IPS-18c (cell line): ENCODE measurements at regions not wholly inside any gene's neighbourhood (a gene's known extent, or its start where the extent isn't known, plus 50 kb on each side); places are given as distances from the start of the nearest gene placed in this dataset.

Experiments
- H3K4me3 ChIP-seq: 2 replicates; pipeline ENCODE4 v1.7.0; 2013; ENCODE audit warnings: low read depth, mild to moderate bottlenecking, low read length, moderate library complexity; ENCODE audit not compliant: insufficient read depth
- H3K9me3 ChIP-seq: one replicate; pipeline ENCODE4 v1.6.1; 2013; ENCODE audit warnings: mild to moderate bottlenecking, low read length, moderate library complexity; ENCODE audit not compliant: control insufficient read depth, insufficient read depth

DNA sequence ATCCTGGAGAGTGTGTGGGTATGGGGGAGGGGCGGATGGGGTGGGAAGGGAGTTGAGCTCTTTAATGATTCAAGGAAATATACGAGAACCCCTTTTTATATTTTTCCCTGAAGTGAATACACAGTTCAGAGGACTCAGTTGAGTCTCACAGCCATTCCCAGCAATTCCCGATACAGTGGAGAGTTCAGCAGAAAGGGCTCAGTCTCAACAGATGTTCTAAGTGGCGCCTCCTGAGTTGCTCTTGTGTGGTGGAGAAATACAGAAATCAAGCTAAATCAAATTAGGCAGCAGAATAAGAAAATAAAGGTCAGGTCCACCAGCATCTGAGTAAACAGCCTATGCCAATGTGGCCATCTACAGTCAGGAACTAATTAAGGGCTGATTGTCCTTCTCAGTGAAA is 372.1 kb downstream of the NR2F2 start:
- Histone ChIP-seq H3K4me3 (no peak overlapping the region), H3K9me3 (no peaks in the 10 kb centered on the region)

DNA sequence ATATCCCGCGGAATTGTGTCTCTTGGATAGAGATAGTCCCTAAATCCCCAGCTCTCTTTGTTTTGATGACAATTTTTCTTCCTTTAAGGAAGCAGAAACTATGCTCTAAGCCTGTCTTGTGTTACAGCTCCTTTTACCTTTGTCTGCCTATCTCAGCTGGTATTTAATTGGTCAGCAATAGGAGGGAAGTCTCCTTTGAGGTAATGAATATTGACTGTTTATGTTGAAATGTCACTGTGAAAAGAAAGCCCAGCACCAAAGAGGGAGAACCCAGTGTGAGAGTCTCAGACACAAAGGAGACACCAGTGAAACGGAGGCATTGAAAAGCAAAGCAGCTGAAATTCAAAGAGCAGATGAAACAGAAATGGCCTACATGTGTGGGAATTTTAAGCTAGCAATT is 372.6 kb downstream of the NR2F2 start:
- no peaks in the 10 kb centered on the region for H3K9me3 ChIP-seq
- no peak overlapping the region for H3K4me3 ChIP-seq

- no peak overlapping the region for H3K4me3 ChIP-seq
- no peaks in the 10 kb centered on the region for H3K9me3 ChIP-seq
Observed at GRCh38 chr15:96703794-96704550, 373.5 kb downstream of the NR2F2 start.

DNA sequence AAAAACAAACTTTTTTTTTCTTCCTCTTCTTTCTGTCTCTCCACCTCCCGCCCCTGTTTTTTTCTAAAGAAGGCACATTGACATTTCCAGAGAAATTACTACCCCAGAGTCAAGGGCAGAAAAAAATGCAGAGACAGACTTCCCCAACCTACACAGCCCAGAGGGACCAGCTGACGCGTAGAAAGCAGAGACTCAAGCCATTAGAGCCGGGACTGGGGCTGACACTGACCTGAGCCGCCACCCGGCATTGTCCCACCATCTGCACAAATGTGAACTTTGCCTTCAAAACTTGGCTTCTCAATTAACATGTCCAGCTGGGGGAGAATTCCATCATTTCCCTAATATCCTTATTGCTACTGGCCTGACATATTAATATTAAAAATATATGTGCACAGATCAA is 385.6 kb downstream of the NR2F2 start:
- no peaks in the 10 kb centered on the region for H3K9me3 ChIP-seq
- H3K4me3 ChIP-seq = no peak overlapping the region

- Histone ChIP-seq H3K4me3 (no peak overlapping the region), H3K9me3 (no peaks in the 10 kb centered on the region)
Observed at GRCh38 chr15:96716478-96716877, 386.0 kb downstream of the NR2F2 start.

- no peak overlapping the region for H3K4me3 ChIP-seq
- H3K9me3 ChIP-seq = peaks cover 3% of the 10 kb centered on the region
Observed at GRCh38 chr15:96720251-96720650, 389.8 kb downstream of the NR2F2 start.

GRCh38 chr15:96720656-96721055 is 390.2 kb downstream of the NR2F2 start:
- H3K4me3 ChIP-seq = no peak overlapping the region
- peaks cover 3% of the 10 kb centered on the region for H3K9me3 ChIP-seq

DNA sequence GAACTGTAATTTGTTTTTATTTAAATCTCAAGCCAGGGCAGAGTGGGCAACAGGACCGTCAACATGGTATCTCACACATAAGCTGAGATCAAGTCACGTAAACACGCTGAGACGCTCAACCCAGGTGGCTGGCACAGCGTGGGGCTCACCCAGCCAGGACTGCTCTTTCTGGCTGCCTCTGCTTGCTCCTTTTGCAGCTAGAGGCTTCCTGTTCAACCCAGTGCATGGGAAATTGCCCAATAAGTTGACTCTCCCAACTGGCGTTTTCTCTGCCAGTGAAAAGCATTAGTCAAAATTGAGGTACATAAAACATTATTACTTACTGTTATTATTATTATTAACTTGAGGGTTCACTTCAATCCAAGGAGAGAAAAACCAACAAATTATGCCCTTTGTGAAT is 398.1 kb downstream of the NR2F2 start:
- Histone ChIP-seq H3K9me3 (no peaks in the 10 kb centered on the region), H3K4me3 (no peak overlapping the region)

GRCh38 chr15:96732704-96733103 is 402.2 kb downstream of the NR2F2 start:
- Histone ChIP-seq H3K9me3 (no peaks in the 10 kb centered on the region), H3K4me3 (no peak overlapping the region)

DNA sequence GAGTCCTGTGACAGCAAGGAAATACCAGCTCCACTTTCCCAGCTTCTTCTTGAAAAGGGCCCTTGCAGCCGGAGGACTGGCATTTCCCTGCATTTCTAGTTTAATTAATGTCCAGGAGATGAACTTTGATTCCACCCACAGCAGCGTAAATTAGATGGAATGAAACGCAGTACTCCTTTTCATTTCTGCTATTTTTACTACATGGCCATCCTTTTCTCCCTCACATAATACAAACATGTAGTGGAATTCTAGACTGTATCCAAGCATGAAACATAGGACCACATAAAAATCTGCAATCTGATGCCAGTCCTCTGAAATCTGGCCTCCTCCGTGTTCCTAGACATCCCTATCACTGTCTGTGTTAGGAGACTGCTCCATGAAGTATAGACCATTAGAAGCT is 403.2 kb downstream of the NR2F2 start:
- Histone ChIP-seq H3K4me3 (no peak overlapping the region), H3K9me3 (no peaks in the 10 kb centered on the region)

DNA sequence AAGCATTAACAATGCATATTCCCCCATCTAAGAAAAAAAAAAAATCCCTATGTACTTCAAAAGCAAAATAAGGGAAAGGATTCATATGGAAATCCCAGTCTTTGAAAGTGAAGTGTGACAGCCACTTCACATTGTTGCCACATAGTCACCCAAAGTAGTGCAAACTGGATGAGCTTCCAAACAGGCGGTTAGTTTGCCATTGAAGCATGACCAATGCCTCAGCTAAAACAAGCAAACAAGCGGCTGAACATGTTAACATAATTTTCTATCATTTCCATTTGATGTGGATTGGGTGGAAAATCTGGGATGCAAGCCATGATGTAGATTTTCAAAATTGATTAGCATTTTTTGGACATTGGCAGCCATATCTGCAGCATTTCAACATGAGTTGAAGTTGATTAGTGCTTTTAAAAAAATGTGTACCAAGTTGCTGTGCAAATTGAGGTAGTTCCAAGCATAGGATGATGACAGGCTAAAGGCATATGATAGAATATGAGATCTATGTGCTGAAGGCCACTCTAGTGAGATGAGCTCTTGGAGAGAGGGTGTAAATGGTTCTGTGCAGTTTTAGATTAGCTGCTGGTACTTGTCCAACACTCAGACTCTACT is 405.2 kb downstream of the NR2F2 start:
- no peak overlapping the region for H3K4me3 ChIP-seq

DNA sequence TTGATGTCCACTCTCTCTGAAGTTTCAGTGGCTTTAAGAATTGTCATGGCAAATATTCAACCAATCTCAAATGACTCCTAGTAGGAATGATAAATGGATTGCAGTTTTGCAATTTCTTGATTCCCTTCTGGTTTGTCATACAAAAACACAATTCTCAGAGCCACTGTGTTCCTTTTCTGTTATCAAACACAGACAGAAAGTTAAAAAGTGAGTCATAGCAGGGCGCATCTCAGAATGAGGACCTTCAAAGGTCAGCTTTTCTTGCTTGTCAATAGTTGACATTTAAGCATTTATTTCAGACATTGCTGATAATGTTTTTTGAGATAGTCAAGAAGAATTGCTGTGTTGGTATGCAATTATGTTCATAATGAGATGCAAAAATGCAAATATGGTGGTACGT is 405.9 kb downstream of the NR2F2 start:
- H3K9me3 ChIP-seq = no peaks in the 10 kb centered on the region
- H3K4me3 ChIP-seq = no peak overlapping the region

More for the DNA sequence above, 405.2 kb downstream of the NR2F2 start:
- H3K9me3 ChIP-seq = no peaks in the 10 kb centered on the region

DNA sequence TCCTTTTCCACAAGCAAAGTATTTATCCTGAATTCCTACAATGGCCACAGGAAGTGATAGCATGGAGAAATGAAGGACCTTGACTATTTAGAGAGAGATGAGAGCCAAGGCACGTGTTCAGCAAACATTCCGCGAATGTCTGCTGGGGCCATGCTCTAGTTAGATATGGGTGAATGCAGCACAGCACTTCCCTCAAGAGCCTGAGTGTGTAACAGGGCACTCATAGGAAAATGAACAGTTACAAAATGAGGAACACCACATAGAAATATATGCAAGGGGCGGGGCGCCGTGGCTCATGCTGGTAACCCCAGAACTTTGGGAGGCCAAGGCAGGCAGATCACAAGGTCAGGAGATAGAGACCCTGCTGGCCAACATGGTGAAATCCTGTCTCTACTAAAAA is 406.9 kb downstream of the NR2F2 start:
- Histone ChIP-seq H3K4me3 (no peak overlapping the region), H3K9me3 (no peaks in the 10 kb centered on the region)

GRCh38 chr15:96746665-96747064 is 416.2 kb downstream of the NR2F2 start:
- no peak overlapping the region for H3K4me3 ChIP-seq
- no peaks in the 10 kb centered on the region for H3K9me3 ChIP-seq

DNA sequence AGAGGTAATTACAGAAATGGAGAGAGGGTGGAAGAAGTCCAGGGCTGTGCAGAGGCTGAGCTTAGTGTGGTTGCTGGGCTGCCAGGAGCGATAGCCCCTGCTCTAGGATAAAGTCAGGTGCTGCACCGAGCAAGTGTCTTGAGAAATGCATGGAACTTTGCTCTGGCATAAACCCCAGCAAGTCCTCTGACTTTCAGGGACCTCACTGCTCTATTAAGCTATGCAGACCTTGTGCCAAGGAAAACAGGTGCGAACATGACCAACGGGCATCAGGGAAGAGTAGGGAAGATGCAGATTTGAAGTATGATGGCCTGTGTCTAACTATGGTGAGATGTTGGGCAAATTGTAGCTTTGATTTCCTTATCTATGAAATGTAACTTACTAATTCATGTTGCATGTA is 416.8 kb downstream of the NR2F2 start:
- no peak overlapping the region for H3K4me3 ChIP-seq
- no peaks in the 10 kb centered on the region for H3K9me3 ChIP-seq

DNA sequence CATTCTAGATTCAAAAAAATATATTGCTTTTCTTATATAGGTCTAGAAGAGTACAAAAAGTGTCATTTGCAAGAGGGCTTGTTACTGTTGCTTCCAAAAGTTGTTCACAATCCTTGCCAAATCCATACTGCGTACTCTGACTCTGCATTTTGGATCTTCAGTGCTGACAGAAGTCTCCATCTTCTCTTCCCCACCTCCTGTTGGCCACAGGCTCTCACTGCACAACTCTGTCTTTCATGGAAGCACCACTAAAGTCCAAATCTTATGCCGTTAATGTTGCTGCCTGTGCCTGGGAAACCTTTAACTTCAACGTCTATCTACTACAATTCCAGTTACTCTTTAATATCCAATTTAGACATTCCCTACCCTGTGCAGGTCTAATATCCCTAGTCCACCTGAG is 419.9 kb downstream of the NR2F2 start:
- Histone ChIP-seq H3K4me3 (no peak overlapping the region), H3K9me3 (no peaks in the 10 kb centered on the region)

DNA sequence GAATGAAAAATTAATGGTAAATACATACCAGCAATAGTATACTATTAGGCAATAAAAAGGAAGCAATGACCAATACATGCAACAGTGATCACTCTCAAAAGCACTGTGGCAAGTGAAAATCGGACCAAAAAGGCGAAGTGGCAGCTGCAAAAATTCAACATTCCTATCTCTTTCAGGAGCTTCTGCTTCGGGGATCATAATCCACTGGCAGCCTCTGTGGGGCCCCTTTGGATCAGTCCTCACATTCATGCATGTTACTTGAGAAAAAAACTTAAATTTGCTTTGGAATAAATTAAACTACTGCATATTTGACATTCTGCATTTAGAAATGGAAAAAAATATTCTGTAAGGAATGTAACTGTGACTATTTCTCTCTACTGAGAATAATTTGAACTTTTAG is 425.6 kb downstream of the NR2F2 start:
- H3K9me3 ChIP-seq = no peaks in the 10 kb centered on the region
- H3K4me3 ChIP-seq = no peak overlapping the region

- H3K4me3 ChIP-seq = no peak overlapping the region
- H3K9me3 ChIP-seq = no peaks in the 10 kb centered on the region
Observed at GRCh38 chr15:96756656-96757055, 426.2 kb downstream of the NR2F2 start.

- H3K4me3 ChIP-seq = no peak overlapping the region
- no peaks in the 10 kb centered on the region for H3K9me3 ChIP-seq
Observed at GRCh38 chr15:96762566-96762965, 432.1 kb downstream of the NR2F2 start.
